SH-SY5Y (cell line): ENCODE measurements at regions not wholly inside any gene's neighbourhood (a gene's known extent, or its start where the extent isn't known, plus 50 kb on each side); places are given as distances from the start of the nearest gene placed in this dataset.

Experiments used
- GATA2 ChIP-seq: IDR thresholded peaks from 2 replicates; pipeline ENCODE4 v1.6.1; 2011; ENCODE audit warnings: mild to moderate bottlenecking, low read depth, low read length
- GATA3 ChIP-seq: IDR thresholded peaks from 2 replicates; pipeline ENCODE4 v1.6.1; 2011; ENCODE audit warnings: low read depth, mild to moderate bottlenecking, low read length, moderate library complexity

- no peak for TF ChIP-seq GATA3
- TF ChIP-seq GATA2, result no peak
Measured at GRCh38 chr12:58776144-58776543, 144.2 kb downstream of the LRIG3 start.
